NCI-H748 (cell line): ENCODE measurements at regions not wholly inside any gene's neighbourhood (a gene's known extent, or its start where the extent isn't known, plus 50 kb on each side); places are given as distances from the start of the nearest gene placed in this dataset.

Source experiments
- DNase-seq: peaks from one replicate; lab custom pipeline; 2025; ENCODE audit not compliant: unreplicated experiment; lab: John Stamatoyannopoulos, UW

DNA sequence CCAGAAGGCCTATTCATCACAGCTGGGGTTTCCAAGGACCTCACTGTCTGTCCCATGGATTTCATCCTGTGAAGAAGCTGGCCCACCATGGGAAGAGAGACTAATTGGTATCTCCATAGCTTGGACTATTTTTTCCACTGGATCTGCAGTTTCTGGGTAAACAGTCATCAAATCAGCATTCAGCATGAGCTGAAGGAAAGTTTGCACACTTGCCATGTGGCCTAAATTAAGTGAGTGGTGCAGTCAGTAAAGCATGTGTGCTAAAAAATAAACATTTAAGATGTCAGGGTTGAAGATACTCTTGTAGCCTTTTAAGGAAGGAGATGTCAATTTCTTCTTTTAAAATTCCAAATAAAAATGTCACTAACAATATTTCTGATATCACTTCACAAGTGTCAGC is 381.1 kb upstream of the ZMIZ1 start:
- DNase-seq: no peak

DNA sequence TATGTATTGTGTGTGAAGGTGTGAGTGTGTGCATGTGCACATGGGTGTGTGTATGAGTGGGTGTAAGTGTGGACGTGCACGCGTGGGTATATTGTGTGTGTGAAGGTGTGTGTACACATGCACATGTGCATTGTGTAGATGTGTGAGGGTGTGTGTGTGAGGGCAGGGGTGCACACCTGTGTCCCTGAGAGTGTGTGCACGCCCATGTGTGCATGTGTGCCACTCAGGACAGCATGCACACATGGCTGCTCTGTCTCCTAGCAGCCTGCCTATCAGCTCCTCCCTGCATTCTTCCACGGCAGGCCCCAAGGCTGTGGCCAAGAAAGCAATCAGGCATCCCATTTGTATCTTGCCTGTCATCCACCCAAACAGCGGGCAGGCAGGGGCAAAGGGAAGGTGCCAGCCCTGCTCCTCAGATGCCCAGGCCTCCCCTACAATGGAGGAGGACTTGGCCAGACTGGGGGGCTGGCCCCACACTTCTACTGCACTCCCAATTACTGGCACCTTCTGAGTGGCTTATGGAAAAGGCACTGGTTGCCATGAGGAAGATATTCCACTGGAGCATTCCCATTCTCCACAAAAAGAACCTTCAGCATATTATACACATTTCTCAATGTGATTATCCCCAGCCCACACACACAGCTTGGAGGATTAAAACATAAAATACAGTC is 380.4 kb upstream of the ZMIZ1 start:
- DNase-seq: no peak

DNA sequence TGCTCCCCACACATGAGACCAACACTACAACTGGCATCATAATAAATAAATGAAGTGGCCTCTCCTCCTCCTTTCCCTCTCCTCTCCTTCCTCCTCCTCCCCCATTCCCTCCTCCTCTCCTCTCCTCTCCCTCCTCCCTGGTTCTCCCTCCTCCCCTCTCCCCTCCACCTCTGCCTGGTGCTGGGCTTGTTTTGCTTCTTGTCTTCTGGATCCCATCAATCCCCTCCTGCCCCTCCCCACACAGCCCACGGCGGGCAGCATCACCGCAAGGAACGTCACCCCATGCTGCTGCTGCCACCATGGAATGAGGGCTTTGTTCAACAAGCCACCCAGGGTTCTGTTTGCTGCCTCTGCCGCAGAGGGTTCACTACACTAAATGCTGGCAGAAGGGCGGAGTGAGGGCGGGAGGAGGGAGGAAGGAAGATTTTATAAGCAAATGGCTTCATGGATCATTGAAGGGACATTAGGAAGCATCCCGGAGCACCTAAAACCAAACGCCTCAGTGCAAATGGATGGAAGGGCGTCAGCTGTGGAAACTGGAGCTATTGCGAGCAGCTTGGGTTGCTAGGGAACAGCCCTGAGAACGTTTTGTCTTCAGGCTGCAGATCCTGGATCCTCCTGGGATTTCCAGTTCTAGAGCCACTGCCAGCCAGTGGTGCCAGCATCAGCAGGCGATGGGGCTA is 379.7 kb upstream of the ZMIZ1 start:
- peak; percentile 86 for DNase-seq

DNA sequence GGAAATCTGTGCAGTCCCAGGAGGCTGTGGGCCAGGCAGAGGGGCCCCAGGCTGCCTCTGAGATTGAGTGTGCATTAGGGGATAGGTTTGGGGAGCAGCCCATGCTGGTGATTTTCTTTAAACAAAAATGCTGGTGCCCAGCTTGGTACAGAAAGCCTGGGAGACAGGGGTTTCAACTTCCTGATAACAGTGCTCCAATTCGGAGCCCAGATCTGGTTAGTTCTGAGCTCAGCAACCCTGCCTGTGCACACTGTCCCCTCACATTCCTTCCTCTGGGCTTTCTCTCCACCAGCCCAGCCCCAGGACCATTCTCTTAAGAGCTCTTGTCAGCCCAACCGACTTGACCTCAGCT is 379.2 kb upstream of the ZMIZ1 start:
- no peak for DNase-seq

DNA sequence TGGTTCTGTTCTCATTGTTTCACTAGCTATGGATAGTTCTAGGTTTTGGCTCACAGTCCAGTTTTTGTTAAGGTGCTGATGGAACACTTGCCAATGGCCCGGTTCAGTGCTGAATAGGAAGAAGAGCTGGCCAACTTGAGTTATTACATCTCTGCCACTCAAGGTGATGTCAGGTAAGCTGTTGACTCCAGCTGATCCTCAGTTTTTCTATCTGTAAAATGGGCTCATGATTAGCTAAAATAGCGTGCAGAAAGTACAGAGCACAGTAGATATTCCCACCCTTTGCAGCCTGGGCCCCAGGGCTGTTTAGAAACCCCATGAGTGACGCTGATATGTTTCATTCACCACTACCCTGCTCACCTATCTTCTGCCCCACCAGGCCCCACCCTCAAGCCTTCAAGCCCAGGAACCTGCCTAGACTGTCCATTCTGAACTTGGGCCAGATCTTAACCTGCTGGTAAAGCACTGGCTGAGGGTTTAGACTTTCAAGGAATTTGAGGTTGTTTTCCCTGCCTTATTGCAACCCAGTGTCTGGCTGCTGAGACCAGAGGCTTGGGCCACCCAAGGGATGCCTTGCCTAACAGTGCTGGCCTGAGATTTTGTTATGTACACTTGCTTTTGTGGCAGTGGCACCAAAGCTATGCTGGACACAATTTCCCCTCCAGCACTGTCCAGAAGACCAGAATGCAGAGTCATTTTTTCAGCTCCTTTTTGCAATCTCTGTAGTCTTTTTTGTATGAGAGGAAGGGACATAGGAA is 378.2 kb upstream of the ZMIZ1 start:
- no peak for DNase-seq

DNA sequence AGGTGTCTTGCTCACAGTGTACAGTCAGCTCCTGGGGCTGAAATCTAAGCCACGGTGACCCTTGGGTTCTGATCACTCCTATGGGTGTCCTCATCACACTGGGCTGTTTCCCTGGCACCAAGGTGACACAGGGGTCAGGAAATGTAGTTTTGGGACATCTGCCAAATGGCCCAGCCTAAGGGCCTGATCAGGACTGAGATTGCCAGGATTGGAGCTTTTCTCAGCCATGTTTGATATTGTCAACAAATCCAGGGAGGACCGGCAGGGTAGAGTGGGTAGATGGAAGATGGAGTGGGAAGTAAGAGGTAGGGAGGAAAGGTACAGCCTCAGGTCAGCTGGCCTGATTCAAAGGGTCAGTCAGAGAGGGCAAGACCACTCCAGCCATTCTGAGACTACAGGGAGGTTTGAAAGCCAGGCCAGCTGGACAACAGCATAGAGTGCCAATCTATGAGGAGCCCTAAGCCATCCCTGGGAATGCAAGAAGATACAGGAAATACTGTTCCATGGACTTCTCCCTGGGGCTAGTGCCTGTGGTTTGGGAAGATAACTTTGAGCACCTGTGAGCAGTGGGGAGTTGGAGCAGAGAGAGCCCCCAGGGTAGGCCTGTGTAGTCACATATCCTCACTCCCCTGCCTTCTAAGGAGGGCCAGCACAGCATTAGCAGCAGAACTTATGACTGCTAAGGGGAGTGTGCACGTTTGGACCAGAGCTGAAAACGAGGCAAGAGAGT is 377.3 kb upstream of the ZMIZ1 start:
- no peak for DNase-seq

DNA sequence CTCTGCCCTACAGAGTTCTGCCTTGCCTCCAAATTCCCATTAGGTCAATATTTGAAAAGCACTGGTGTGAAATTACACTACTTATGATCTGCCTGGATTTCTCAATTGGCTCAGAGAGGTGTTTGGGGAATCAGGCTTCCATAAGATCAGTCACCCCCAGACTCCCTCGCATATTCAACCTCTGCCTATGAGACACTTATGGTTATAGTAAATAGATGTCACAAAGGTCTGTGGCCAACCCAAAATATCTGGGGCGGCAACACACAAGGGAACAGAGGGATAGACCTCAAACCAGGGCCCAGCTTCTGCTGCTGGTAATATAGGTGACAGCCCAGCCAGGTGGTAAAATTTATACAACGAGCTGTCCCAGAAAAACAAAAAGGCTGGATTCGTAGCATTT is 376.7 kb upstream of the ZMIZ1 start:
- DNase-seq: no peak

DNA sequence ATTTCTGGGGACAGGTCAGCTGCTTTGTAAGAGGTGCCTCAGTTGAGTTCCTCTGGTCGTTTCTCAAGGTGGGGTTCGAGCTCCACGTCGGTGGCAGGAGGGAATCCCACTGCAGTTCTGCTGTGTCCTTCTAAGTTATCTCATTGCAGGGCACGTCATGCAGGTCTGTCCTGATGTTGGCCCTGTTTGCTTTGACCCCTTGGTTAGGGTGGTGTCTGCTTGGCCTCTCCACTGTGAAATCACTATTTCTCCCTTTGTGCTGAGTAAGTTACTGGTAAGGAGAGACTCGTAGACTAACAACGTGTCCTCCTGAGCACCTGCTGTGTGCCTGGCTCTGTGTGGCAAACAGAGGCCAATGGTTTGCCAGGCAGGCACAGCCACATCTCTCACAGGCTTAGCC is 372.9 kb upstream of the ZMIZ1 start:
- no peak for DNase-seq

DNA sequence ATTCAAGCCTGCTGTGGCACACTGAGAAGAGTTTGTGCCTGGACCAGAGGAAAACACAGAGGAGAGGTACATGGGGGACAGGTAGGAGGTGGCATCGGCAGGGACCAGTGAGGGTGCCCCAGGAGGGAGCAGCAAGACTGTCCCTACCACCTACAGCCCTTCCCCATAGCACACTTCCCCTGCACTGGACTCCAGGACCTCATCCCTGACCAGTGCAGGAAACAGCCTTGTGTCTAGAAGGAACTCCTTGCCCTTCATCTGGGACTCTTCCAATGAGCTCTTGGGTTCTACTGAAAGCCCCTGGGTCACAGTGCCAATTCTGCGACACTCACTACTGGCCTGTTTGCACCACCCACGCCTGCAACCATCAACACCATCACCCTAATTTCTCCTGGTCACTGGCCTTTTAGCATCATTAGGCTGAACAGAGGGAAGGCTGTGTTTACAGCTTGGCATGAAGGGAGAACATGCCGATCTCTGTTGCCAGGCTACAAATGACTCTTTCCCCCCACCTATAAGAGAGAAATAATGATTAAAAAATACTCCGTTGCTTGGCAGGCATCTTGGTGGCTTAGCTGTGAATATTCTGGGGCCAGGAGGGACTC is 371.9 kb upstream of the ZMIZ1 start:
- peak; percentile 50 for DNase-seq

DNA sequence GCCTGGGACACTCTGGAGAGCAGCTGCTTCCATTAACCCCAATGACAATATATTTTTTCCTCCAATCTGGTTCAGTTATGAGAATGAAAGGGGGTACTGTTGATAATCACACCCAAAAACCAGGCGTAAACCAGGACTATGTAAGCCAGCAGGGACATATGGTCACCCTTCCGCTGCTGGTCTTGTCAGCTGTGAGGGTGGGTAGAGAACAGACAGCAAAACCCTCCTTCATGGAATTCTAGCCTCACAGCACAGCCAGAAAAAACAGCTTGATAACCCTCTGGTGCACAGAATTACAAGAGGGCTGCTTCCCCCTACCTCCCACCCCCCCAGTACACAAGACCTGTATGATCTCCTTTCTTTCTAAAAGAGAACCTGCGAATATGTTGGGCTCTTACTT is 368.8 kb upstream of the ZMIZ1 start:
- DNase-seq: no peak

DNA sequence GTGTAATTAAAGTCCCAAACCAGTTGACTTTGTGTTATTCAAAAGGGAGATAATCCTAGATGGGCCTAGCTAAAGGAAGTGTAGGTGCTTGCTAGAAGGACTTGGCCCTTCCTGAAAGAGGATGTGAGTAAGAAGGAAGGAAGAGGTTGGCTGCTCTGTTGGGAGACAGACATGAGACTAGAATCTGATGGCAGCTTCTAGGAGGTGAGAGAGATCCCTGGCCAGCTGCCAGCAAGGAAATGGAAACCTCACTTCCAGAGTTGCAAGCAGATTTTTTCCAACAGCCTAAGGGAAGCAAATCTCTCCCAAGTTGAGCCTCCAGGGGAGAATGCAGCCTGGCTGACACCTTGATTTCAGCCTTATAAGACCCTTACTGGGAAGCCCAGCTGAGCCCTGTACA is 368.4 kb upstream of the ZMIZ1 start:
- DNase-seq: no peak

DNA sequence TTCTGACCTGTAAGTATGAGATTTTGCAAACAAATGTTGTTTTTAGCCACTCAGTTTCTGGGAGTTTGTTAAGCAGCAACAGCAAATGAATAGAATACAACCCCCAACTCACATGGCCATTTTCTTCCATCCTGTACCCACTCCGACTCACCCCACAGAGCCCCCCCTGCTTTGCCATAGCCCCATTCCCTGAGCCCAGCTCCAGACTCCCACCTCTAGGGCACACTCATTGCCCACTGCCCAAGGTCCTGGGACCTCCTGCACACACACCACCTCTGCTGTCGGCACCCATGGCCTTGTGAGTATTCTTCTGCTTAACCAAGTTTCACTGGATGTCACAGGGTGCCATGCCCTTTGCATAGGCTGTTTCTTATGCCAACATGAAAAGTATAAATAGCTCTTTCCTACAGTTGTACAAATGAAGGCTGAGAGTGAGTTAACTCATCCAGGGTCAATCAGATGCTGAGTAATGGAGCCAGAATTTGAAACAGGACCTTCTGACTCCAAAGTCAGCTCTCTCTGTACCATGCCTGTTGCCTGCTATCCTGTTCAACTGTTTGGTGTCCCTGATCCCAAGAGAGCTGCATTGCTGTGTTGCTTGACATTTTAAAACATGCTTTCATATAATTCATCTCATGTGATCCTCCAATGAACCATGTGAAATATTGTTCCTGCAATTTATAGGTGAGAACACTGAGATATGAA is 367.8 kb upstream of the ZMIZ1 start:
- no peak for DNase-seq

DNA sequence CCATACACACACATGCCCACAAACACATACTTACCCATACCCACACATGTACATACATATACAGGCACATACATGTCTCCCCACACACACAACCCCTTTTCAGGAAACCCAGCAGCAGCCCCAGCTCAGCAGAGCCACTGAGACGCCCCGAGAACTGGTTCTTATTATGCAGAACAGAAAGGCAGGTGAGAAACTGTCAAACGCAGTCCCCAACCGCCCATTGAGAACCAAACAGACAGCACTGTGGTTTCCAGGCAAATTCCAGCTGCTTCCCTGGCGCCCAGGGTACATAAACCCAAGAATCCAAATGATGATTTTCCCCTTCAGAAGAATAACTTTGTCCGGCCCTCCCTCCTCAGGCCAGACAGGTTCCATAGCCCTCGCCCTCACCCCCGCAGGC is 366.6 kb upstream of the ZMIZ1 start:
- DNase-seq: no peak

DNA sequence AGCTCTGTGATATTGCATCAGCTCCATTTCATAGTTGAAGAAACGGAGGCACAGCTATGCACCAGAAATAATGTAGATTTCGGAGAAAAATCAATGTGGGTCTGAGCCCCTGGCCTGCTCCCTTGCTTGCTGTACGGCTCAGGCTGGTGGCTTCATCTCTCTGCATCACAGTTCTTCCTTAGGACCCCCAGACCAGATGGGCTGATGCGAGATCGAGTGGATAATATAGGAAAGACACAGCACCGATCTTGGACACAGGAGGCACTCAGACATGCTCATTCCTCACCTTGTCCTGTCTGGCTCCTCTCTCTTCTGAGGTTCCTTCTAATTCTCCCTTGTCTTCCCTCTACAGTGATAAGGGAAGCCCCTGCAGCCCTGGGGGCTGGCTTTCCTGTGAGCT is 365.9 kb upstream of the ZMIZ1 start:
- DNase-seq: no peak

DNA sequence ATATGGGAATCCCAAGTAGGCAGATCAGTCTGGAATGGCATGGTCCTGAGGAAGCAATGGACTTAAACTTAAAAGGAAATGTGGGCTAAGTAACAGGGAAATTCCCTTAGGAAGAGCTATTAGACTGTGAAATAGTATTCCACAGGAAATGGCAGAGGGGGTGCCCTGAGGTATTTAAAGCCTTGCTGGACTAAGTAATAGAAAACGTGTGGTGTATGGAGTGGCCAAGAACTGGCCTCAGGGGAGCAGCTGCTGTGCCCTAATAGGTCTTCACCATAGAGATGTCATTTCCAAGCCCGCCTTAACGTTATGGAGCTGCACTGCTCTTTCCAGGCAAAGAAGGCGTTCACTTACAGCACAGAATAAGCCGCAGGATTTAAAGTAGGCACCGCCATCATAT is 365.2 kb upstream of the ZMIZ1 start:
- DNase-seq: no peak

DNA sequence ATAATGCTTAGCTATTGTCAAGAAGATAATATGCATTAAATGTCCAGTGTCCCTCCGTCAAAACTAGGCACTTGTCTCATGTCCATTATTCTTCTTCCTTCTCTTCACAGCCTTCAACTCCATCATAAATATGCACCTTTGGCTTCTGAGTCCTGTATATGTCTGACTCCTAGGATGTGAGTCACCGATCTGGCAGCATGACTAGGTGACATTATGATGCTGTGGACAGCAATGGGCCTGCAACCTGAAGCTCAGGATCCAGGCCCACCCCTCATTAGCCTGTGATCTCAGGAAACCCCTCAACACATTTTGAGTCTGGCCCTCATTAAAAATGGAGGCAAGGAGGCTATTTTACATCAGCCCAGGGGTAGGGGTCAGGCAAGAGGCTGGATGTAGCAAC is 362.5 kb upstream of the ZMIZ1 start:
- no peak for DNase-seq

DNA sequence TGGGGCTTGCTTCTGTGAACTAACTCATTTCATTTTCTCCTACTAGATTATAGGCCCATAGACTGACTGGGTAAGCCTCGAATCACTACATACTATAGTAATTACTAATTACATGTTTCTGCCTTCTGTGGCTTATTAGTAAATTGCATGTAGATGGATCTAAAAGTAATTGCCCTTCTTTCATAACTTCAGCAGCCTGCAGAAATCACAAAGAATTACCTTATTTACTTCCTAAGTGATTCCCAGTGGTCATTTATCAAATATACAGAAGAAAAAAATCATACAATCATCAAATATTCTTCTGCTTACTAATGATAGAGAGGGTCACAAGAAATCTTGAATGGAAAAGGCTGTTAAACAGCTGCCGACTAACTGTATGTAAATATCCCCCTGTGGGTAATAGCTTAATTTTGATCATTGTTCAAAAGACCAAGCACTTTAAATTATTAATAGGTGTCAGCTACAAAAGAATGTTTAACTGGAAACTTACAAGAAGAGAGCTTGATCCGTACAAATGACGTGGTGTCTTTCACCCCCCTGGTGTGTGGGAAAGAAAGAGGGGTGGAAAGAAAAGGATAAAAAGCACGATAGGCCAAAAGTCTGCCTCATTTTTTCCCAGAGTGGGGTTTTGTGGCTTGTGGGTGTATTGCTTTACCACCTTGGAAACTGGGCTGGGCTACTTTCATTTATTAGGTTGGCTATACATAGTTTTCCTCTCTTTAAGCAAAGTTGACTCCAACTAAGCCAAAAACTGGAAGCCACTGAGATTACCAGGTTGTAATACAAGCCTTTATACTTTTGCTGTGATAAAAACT is 361.8 kb upstream of the ZMIZ1 start:
- peak; percentile 24 for DNase-seq

DNA sequence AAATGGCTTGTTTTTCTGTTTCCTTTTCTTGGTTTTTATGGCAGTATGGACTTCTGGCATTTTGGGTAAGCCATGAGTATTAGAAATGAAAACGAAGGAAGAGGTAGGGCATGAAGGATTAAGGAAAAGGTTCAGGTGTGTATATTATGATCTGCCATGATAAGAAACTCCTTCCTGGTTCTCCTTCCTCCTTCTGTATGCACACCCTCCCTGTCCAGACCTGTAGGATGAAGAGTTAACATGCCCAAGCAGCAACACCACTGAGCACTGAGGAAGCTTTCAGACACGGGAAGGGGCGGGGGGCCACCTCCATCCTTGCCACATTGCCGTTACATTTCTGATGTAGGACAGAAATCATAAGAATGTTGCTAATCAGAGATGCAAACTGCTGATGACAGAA is 361.0 kb upstream of the ZMIZ1 start:
- DNase-seq: no peak

DNA sequence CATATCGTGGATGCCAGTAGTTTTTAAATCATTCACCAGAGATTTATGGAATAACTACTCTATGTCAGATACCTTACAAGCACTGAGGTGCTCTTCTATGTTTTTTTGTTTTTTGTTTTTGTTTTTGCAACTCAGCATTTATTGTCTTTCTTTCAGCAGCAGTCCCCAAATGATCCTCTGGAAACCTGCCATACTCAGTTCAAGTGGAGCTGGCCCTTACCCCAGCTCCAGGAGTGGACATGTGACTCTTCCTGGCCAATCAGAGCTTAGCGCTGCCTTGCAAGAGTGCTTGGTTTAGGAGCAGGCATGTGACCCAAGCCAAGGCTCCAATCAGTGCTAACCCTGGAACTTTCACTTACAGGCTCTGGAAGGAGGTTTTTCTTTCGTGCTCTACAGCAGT is 356.6 kb upstream of the ZMIZ1 start:
- no peak for DNase-seq

DNA sequence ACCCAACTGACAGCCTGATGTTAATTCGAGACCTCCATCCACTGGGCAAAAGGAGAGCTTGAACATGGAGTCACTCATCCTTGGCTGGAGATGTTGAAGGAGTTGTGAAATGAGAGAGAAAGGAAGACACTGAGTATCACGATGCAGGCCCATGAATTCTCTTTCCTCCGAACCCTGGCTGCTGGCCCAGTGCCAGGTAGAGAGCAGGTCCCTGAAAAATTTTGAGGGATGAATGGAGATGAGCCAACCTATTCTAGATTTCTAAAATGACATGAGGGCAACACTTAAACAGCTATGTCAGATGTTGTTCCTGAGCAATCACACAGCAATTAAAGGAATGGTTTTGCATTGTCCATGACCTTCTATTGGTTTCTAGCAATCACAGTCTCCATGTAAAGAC is 355.1 kb upstream of the ZMIZ1 start:
- DNase-seq: no peak
